Fibroblast of skin of back (primary cell): ENCODE measurements at regions not wholly inside any gene's neighbourhood (a gene's known extent, or its start where the extent isn't known, plus 50 kb on each side); places are given as distances from the start of the nearest gene placed in this dataset.
A peak's percentile ranks its signal among the peaks of the same experiment; 100 is the strongest.

Experiments
- DNase-seq: peaks from one replicate; pipeline ENCODE4 v3.0.0-alpha.2; 2013

- DNase-seq, result no peak
Measured at GRCh38 chr6:164436976-164437375, 872.4 kb downstream of the C6orf118 start.

GRCh38 chr6:164427728-164428402 is 881.5 kb downstream of the C6orf118 start:
- no peak for DNase-seq

- DNase-seq, result no peak
Measured at GRCh38 chr6:164424489-164424888, 884.9 kb downstream of the C6orf118 start.

- no peak for DNase-seq
Measured at GRCh38 chr6:164419099-164419498, 890.3 kb downstream of the C6orf118 start.

GRCh38 chr6:164418262-164418588 is 891.2 kb downstream of the C6orf118 start:
- no peak for DNase-seq

DNA sequence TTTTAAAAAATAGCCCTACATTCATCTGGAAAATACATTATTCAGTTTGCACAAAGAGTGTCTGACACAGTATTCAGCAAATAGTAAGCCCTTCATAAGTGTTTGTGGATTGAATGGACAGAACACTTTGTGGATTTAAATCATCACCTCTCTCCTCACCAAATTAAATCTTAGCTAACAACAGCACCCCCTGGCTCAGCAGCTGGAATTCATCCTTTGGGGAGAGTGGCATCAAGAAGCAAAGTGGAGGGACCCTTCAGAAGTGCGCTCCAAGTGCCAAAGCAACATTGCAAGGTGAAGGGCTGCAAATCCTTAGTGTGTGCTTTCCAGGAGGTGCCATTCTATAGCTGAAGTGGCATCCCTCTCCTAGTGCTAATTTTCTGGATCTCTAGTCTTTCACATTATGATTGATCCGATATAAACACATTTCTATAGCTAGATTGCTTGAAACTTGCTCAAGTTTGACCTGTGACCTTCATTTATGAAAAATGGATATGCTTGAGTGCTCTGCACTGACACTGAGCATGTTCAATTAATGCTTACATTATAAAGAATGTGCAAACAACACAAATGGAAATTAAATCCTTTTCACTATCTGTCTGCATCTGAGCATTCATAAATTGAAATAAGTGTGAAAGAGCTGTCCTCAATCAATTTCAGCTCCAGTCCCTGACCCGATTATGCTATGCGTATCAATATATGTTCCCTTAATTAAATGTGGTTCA is 891.7 kb downstream of the C6orf118 start:
- no peak for DNase-seq

GRCh38 chr6:164415832-164416563 is 893.4 kb downstream of the C6orf118 start:
- DNase-seq, result no peak

DNA sequence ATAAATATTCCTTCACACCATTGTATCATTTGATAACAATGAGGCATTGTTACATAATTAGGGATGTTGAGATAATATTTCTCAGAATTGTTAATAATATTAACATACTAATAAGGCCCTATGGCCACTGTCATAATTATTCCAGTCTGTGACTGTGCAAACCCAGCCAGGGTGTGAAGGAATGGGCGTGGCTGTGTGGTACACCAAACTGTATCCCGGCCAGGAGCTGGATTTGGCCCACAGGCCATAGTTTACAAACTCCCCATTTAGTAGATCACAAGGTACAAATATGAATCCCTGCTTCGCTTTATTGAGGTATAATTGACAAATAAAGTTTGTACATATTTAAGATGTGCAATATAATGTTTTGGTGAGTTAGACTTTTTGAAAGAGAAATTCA is 894.7 kb downstream of the C6orf118 start:
- DNase-seq, result no peak

GRCh38 chr6:164412566-164412965 is 896.8 kb downstream of the C6orf118 start:
- no peak for DNase-seq

DNA sequence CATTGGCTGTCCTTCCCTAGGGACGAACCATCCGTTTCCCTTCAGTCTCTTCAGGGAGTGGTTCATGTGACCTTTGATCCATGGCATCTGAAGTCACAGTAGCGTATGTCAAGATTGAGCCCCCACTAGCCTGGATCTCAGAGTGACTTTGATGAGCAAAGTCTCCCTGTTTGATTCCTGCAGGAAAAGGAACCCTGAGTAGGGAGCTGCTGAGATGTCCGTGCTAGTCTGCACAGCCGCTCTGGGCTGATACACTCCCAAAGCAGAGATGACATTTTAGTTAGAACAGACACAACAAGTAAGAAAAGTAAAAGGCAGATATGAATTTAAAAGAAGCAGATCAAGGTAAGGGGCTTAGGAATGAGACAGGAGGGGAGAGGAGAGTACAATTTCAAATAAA is 899.4 kb downstream of the C6orf118 start:
- no peak for DNase-seq

- DNase-seq, result no peak
Measured at GRCh38 chr6:164409309-164410009, 899.9 kb downstream of the C6orf118 start.

DNA sequence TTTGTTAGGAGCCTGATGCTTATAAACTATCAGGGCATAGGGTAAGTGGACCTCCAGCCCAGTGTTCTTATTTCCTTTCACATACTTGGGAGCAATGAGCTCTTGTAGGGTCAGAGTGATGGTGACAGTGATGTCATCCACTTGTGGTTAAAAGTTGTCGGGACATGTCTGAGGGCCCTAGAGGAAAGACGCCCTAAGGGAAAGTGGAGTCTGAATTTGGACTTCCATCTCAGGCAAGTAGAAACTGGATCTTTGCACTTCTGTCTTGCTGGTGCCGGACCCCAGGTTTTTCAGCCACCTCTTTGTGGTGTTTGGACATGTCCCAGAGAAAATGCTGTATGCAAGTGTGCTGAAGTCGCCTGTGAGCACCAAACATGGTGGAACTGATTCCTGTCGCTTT is 900.5 kb downstream of the C6orf118 start:
- DNase-seq, result no peak

DNA sequence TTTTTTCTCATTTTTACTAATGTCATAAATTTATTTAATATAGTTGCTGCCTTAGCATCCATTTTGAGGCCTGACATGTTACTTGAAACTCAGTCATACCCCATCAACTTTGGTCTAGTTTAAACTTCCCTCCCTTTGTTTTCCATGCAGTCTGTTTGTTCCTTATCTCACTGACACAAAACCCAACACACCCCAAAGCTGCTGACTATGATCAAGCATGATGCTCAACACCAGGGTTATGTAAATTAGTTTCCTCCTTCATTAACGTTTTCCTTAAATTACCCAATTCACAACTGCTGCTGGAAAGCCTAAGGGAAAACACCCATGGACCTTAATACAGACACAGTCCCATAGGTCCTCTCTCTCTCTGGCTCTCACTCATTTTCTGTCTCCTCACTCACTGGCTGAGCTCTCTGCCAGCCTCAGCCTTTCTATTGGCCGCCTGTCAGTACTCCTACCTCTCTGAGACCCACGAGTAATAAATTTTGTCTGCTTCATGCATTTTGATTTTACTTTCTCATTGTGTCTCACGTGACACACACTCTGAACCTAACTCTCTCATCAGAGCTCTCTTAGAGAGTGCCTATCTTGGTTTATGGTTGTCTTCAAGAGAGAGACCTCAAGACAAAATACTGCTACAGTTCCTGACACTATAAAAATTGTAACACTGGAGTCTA is 904.5 kb downstream of the C6orf118 start:
- no peak for DNase-seq

DNA sequence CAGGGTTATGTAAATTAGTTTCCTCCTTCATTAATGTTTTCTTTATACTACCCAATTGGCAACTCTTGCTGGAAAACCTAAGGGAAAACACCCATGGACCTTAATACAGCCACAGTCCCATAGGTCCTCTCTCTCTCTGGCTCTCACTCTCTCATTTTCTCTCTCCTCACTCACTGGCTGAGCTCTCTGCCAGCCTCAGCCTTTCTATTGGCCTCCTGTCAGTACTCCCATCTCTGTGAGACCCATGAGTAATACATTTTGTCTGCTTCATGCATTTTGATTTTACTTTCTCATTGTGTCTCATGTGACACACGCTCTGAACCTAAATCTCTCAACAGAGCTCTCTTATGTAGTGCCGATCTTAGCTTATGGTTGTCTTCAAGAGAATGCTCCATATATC is 907.5 kb downstream of the C6orf118 start:
- no peak for DNase-seq

DNA sequence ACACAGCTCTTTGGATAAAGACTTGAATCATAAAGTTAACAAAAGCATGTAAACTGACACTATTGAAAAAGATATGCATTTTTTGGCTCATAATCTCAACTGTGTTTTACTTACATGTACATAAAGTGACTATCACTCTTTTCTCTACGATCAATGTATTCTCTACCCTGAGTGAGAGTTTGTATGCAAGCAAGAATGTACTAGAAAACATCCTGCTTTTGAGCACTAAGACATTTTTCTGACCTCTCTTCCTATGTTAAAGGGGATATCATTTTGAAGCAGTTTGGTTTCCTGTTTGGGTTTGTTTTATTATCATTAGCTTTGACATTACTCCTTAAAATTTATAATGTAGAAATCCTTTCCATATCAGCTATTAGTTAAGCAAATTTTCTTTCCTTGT is 910.8 kb downstream of the C6orf118 start:
- no peak for DNase-seq

DNA sequence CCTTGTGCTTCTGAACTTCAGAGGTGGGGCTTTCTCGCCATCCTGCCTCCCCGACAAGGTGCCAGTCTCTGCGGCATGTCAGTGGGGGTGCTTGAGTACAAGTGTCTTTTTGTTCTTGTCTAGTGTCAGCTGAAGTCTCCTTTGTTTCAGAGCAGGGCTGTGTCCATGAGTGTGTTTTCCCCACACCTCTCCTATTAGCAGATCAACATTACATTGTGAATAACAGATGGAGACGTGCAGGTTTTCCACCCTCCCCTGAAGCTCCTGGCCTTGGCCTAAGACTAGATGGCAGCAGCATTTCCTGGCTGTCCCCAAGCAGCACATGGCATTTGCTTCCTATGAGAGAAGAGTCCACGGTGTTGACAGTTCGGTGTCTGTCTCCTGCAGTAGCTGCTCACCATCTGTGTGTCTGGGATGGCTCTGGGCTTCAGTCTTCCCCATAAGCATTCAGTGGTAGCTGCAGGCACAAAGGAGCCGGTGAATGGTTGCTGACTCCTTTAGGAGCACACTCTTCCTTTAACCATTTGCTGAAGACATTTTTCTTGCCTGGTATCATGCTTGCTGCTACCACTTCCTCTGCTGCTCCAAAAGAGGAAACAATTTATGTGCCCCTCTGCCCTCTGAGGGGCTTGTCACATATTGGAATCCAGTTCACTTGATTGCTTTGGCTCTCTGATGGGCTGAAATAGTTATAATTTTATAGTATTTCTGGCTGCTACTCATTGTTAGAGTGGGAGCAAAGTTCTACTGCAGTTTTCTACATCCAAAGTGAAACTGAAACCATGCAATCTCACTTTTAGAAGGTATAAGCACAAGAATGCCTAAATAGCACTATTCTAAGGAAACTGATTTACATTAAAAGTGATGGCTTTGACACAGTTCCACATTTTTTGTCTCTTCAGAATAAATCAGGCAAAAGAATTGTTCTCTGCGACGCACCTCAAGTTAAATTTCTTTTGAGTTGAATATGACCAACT is 913.0 kb downstream of the C6orf118 start:
- peak; percentile 3 for DNase-seq

DNA sequence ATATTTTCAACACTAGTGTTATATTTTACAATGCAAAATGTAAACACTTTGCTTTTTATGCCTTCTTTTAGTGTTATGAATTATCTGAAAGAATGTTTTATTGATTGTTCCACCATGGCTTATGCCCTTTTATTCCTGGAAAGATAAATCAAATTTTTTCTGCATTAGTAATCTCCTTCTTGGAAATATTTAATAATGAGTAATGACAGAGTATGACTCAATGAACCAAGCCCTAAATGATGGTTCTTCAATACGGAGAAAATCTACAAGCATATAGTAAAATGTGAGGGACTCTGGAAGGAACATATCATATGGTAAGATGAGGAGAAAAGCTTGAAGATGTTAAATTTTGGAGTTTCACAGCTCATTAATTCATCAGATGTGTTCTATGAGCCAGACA is 929.6 kb downstream of the C6orf118 start:
- peak; percentile 19 for DNase-seq

GRCh38 chr6:164378330-164378729 is 931.1 kb downstream of the C6orf118 start:
- no peak for DNase-seq

- no peak for DNase-seq
Measured at GRCh38 chr6:164377348-164377918, 932.0 kb downstream of the C6orf118 start.

- DNase-seq, result no peak
Measured at GRCh38 chr6:164370773-164371172, 938.6 kb downstream of the C6orf118 start.

DNA sequence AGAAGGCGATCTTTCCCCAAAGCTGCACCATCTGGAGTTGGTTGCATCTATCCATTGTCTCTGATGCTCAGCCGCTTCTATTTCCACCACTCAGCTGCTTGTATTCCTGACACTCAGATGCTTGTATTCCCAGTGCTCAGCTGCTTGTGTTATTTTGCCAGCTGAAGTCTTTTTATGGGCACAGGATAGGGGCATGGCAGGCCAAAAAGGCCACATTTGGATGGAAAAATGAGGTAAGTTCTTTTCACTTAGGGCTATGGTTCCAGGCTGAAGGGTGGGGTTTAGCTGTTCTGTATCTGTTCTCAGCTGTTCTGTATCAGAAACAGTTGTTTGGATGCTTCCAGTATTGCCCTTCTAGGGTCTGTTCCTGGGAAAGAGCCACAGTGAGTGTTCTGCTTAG is 944.9 kb downstream of the QKI start:
- DNase-seq, result no peak
